OCI-LY1 (cell line): ENCODE measurements at regions not wholly inside any gene's neighbourhood (a gene's known extent, or its start where the extent isn't known, plus 50 kb on each side); places are given as distances from the start of the nearest gene placed in this dataset.

Source experiments
- CTCF ChIP-seq: fragments of 200-600 bp; sonication (generic), shearing (Covaris generic); IDR thresholded peaks from 2 replicates; pipeline ENCODE4 v1.5.1; 2017; ENCODE audit warnings: mild to moderate bottlenecking, antibody characterized with exemption, low read length, moderate library complexity, mixed read lengths
- EZH2 ChIP-seq: fragments of 200-600 bp; sonication (generic), shearing (Covaris generic); IDR thresholded peaks from 2 replicates; pipeline ENCODE4 v1.8.0; 2017; ENCODE audit warnings: borderline replicate concordance, mixed run types, mild to moderate bottlenecking, antibody characterized with exemption, low read length, moderate library complexity, mixed read lengths

- TF ChIP-seq CTCF (no peak), EZH2 (no peak)
Observed at GRCh38 chr4:166519774-166520173, 646.7 kb downstream of the TLL1 start.
